HG02623 (cell line): ENCODE measurements at regions not wholly inside any gene's neighbourhood (a gene's known extent, or its start where the extent isn't known, plus 50 kb on each side); places are given as distances from the start of the nearest gene placed in this dataset.

Experiments used
- ATAC-seq: cut with Tn5 transposase; IDR thresholded peaks from one replicate; pipeline ENCODE4 v1.9.1; 2021; ENCODE audit warnings: moderate library complexity; ENCODE audit not compliant: unreplicated experiment

- no peak for ATAC-seq
Measured at GRCh38 chr1:81452693-81453366, 347.9 kb upstream of the ADGRL2 start.

GRCh38 chr1:81449786-81450185, 350.9 kb upstream of the ADGRL2 start:
- no peak for ATAC-seq

DNA sequence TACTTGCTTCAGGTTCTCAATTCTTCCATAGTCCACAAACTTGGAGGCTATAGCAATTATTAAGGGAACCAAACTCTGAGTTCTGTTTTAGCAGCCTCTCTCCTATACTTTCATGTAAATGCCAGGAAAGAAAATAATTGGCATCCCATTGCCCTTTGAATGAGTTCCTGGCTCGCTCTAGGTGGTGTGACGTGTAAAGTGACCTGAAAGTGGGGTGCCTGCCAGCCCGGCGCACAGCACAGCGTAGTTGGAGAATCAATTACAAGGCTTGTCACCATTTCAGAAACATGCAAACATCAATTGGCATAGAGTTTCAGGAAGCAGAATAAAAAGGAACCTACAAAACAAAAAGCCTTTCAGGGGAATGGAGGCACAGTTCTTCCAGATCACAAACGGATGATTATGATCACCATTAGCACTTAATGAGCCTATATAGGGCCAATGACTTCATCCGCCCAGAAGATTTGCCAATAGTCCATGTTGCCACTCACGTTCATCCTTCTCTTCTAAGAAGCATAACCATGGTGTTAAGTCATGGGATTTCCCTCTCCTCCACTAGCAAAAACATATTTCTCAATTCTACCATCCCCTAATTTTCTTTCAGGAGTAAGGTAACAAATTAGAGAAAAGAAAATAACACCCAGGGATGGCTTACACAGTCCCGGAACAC, 354.6 kb upstream of the ADGRL2 start:
- ATAC-seq = no peak

DNA sequence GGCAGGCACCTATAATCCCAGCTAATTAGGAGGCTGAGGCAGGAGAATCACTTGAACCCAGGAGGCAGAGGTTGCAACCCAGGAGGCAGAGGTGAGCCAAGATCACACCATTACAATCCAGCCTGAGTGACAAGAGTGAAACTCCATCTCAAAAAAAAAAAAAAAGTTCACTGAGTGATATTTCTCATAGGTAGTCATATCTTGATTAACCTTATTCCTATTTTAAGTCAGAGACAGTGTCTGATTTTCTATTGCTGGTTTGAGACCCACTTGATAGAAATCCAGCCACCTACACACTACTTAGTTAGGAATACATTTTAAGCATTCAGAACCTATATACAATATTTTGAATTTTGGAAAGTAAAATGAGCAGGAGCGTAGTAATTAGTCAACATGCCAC, 357.4 kb upstream of the ADGRL2 start:
- ATAC-seq = no peak

- peak; percentile 38 for ATAC-seq
Measured at GRCh38 chr1:81439046-81439823, 361.5 kb upstream of the ADGRL2 start.

DNA sequence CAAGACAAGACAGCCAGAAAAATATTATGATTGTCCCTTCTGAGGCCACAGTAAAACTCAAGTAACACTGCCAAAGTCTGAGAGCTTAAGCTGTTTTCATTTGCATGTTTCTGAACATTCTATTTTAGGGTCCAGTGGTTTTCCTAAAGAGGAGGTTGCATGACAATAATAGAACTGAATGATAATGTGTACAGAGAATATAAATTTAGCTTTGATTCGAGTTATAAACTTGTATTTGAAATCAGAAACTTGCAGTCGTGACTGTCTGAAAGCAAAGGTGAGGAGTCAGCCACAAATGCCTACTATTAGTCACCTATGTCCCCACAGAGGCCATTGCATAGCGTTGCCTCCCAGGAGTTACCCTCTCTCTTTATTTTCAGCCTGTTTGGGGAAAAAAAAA, 363.1 kb upstream of the ADGRL2 start:
- ATAC-seq = peak; percentile 69

GRCh38 chr1:81437213-81437612, 363.5 kb upstream of the ADGRL2 start:
- ATAC-seq = no peak

DNA sequence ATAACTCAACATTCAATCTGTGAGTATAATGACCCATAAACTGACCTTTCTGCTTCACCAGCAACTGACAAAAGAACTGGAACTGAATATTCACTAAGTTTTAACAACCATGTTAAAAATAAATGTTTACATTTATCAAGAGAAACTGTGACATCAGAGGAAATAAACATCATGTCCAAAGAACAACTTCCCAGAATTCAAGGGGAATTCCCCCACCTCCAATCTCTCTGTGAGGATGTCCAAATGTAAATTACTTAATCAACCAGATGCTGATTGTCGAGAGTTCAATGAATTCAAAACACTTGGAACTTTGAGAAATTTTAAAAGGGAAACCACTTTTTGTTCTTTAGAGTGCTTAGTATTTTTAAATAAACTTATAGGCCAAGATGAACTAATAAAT, 365.6 kb upstream of the ADGRL2 start:
- no peak for ATAC-seq

GRCh38 chr1:81433676-81434075, 367.1 kb upstream of the ADGRL2 start:
- no peak for ATAC-seq

GRCh38 chr1:81432654-81433109, 368.1 kb upstream of the ADGRL2 start:
- no peak for ATAC-seq

DNA sequence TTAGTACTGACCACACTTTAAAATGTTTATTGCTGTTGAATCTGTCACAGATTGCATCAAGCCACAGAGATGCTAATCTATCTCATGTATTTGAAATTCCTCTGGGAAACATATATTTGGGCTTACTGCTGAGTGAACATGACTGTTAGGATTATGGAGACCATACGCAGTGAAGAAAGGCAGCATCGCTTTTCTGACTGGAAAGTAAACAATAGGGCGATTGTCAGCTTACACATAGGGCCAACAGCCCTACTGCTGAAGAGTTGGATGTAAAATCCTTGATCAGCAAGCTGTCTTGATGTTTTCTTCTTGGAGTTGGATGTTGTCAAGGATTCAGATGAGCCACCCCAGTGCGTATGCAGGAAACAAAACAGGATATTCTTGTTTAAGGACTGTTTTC, 368.7 kb upstream of the ADGRL2 start:
- ATAC-seq = no peak

DNA sequence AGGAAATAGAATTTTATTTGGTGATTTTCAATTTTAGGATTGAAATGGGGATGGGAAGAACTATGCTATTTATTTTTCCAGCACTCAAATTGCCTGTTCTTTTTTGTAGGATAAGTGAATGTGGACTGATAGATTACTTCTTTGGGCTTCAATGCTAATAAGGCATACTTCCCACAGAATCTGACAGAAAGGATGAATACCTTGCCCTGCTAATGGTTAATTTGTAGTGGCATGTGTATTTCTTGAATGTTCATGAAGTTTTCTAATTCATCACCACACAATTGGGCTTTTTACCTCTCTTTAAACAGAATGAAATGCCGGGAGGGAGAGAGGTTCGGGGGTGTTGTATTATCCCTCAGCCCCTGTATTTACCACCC, 369.1 kb upstream of the ADGRL2 start:
- ATAC-seq = no peak

- ATAC-seq = no peak
Measured at GRCh38 chr1:81430955-81431623, 369.6 kb upstream of the ADGRL2 start.

- no peak for ATAC-seq
Measured at GRCh38 chr1:81430236-81430938, 370.3 kb upstream of the ADGRL2 start.

DNA sequence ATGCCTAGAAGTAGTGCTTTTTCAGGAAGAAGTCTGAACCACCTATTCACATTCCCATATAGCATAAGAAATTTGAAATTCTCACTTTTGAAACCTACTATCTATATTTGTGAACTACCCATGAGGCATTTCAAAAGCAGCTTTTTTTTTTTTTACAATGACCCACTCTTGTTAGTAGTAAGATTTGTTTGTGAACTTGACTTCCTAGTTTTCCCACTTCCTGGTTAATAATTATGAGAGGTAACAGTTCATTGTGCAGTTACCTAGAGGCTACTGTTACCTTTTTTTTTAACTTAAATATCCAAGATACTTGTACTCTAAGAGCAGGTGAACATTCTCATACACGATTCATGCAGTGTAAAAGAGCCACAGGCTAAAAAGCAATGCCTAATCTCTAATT, 371.7 kb upstream of the ADGRL2 start:
- ATAC-seq = no peak

DNA sequence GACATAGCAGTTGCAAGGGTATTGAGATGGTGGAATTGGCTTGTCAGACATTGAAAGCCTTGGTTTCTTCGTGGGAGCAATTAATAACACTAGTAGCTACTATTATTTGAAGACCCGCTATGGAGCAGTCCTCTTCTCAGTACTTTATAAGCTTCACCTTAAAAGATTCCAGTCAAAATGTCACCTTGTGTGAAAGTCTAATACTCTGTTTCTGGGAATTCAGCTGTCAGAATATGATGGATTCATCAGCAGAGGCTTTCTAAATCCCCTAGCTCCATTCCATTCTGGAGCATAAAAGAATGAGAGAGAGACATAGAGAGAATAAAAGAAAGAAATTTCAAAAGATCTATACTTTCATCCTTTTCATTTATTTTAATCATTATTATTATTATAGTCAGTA, 375.9 kb upstream of the ADGRL2 start:
- ATAC-seq = no peak

DNA sequence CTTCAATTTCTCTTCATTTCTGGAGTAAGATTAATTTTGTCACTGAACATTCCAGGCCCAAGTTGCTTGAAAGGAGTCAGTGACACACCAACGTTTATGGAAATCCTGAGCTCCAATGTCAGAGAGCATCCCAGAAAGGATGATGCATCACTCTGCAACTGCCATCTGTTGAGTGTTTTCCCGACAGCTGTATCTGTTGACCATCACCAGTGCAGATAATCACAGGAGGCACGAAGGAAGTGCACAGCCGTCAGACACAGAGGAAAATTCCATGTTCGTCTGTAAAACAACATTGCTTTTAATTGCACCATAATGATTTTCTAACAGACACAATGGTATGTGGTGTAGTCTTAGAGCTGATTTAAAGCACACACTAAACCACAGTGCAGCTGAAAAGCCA, 376.7 kb upstream of the ADGRL2 start:
- ATAC-seq = no peak

DNA sequence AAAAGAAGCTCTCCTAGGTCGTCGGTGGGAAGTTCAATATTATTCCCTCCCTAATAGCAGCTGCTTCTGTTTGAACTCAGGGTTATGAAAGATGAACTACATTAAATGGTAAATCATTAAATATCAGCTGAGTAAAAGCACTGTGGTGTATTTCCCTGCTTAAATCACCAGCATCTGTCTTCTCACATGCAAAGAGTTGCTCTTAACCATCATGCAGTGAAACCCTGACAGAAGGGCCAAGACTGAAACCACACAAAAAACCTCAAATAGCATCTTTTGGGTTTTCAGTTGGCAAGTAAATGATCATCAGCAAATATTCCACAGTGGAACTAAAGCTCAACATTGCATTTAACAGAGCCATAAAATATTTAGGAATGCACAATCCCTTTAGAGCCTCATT, 380.0 kb upstream of the ADGRL2 start:
- peak; percentile 94 for ATAC-seq

- peak; percentile 91 for ATAC-seq
Measured at GRCh38 chr1:81414488-81415015, 386.2 kb upstream of the ADGRL2 start.

- ATAC-seq = no peak
Measured at GRCh38 chr1:81412954-81413353, 387.8 kb upstream of the ADGRL2 start.

DNA sequence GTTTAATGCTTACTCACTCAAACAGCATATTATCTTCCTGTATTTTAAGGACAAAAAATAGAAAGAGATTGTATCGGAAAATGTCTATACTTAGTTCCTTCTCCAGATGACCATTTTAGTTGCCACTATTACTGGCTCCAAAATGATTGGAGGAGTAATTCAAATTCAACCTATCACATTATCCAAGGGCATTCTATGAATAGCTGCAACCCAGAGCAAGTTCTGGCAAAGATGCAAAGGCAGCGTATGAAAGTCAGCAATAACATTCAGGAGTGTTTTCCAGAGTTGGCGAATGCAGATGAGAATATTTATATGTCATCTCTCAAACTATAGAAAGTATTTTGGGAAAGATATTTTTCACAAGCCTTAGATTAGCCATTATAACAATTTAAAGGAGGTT, 389.8 kb upstream of the ADGRL2 start:
- ATAC-seq = no peak
